ENCODE measurements at regions not wholly inside any gene's neighbourhood (a gene's known extent, or its start where the extent isn't known, plus 50 kb on each side); places are given as distances from the start of the nearest gene placed in this dataset.

DNA sequence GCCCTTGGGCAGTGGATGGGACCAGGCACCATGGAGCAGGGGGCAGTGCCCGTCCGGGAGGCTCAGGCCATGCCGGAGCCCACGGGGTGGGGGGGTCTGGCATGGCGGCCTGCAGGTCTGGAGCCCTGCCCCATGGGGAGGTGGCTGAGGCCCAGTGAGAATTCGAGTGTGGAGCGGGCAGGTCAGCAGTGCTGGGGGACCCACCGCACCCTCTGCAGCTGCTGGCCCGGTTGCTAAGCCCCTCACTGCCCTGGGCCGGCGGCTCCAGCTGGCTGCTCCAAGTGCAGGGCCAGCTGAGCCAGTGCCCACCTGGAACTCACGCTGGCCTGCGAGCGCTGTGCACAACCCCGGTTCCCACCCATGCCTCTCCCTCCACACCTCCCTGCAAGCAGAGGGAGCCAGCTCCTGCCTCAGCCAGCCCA lies 1157.9 kb upstream of the ADGRL3 start:
- no peak overlapping the region for H3K4me3 ChIP-seq (ENCODE audit: insufficient read depth, low read depth, low read length)
- DNase-seq, result no peak
- H3K36me3 ChIP-seq (replicated peaks; ENCODE audit: control insufficient read depth, insufficient read depth, low read length), result no peaks in the 10 kb centered on the region
- H3K27me3 ChIP-seq (ENCODE audit: control insufficient read depth, insufficient read depth, low read length), result no peaks in the 10 kb centered on the region

DNA sequence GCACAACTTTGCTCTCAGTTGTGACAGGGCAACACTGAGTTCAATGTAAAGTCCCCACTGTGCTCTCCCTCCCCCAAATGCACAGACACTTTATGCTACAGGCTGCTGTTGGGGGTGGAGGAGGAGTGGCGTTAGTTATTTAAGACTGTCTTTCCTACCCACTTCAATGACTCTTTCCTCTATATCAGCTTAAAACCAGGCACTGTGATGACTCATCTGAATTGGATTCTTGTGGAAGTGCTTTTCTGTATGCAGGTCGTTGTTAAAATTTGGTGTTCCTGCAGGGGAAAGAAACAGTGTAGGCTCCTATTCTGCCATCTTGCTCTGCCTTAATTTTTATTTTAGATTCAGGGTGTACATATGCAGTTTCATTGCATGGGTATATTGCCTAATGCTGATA lies 1157.2 kb upstream of the ADGRL3 start:
- Histone ChIP-seq H3K36me3 (replicated peaks; ENCODE audit: control insufficient read depth, insufficient read depth, low read length) (no peaks in the 10 kb centered on the region), H3K27me3 (ENCODE audit: control insufficient read depth, insufficient read depth, low read length) (no peaks in the 10 kb centered on the region), H3K4me3 (ENCODE audit: insufficient read depth, low read depth, low read length) (no peak overlapping the region)
- no peak for DNase-seq

DNA sequence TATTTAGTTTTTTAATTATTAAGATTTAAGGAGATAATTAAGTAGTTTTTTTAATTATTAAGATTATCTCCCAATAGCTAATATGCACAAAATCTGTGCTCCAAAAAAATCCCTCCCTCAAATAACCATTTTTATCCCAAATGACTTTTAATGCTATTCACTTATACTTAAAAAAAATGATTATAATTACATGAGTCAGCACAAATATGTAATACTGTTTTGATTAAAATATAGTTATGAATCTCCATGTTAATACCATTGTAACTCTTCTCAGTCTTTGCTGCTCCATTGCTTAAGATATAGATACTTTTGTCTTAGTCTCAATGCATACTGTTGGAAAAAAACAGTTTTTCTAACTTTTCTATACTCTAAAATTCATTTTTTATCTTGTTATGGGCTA lies 1121.1 kb upstream of the ADGRL3 start:
- no peaks in the 10 kb centered on the region for H3K27me3 ChIP-seq (ENCODE audit: control insufficient read depth, insufficient read depth, low read length)
- DNase-seq, result no peak
- H3K36me3 ChIP-seq (replicated peaks; ENCODE audit: control insufficient read depth, insufficient read depth, low read length), result no peaks in the 10 kb centered on the region
- H3K4me3 ChIP-seq (ENCODE audit: insufficient read depth, low read depth, low read length), result no peak overlapping the region

DNA sequence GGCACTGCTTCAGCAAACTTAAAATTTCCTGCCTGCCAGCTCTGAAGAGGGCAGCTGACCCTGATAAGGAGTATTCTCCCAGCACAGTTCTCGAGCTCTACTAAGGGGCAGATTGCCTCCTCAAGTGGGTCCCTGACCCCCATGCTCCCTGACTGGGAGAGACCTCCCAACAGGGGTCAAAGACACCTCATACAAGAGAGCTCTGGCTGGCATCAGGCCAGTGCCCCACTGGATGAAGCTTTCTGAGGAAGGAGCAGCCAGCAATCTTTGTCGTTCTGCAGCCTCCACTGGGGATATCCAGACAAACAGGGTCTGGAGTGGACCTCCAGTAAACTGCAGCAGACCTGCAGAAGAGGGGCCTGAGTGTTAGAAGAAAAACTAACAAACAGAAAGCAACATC lies 1118.3 kb upstream of the ADGRL3 start:
- no peak for DNase-seq
- Histone ChIP-seq H3K4me3 (ENCODE audit: insufficient read depth, low read depth, low read length) (no peak overlapping the region), H3K27me3 (ENCODE audit: control insufficient read depth, insufficient read depth, low read length) (no peaks in the 10 kb centered on the region), H3K36me3 (replicated peaks; ENCODE audit: control insufficient read depth, insufficient read depth, low read length) (no peaks in the 10 kb centered on the region)

DNA sequence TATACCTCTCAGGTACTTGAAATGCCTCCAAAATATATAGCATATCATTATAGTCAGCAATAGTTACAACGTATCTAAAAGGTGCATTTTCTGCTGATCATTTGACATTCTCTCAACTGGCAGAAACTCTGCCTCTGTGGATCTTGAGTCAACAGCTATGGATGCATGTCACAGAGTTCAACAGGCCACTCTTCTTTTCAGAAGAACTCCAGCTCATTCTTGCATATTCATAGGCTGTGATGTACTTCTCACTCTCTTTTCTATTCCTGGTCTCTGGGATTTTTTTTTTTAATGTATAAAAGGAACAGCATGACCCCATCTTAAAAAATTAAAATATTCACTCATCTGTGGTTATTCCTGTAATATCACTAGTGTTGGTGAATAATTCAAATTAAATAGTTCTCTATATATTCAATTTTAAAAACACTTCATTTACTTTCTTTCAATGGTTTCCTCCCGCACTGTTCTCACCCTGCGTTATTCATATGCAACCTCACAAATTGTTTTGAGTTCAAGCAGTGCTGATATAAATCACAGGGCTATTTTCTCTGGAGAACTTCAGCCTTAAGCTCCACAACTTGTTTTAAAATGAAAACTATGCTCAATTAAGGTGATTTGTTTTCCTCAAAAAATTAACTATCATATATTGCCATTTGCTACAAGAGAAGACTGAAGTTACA lies 1111.2 kb upstream of the ADGRL3 start:
- H3K27me3 ChIP-seq (ENCODE audit: control insufficient read depth, insufficient read depth, low read length), result no peaks in the 10 kb centered on the region
- no peaks in the 10 kb centered on the region for H3K36me3 ChIP-seq (replicated peaks; ENCODE audit: control insufficient read depth, insufficient read depth, low read length)
- no peak for DNase-seq
- H3K4me3 ChIP-seq (ENCODE audit: insufficient read depth, low read depth, low read length), result no peak overlapping the region

DNA sequence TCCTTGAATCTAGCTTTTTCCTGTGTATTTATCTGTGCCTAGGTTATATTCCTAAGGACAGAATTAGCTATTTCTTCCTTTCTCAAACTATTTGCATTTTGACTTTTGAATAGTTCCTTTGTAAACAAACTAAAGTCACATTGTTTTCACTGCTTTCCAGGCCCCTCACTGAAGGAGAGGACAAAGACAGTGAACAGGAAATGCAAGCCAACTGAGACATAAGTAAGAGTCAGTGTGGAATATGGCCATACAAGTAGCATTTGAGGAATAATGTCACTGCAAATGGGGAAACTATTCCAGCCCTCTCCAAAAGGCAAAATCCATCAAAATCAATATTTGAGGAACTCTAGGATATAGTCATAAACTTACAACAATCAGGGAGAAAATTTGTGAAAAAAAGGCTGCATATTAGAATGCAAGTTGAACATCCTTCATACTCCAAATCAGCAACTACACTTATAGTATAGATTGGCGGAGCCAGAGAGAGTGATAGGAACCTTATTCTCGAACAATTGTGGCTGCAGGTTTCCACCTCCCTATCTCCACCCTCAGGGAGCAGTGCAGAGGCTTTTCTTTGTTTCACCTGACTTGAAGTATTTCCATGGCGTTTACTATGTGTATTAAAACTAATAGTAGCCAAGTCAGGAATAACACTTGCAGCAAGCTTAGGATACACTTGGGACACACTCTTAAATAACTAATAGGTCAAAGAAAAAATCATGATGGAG lies 1110.4 kb upstream of the ADGRL3 start:
- H3K36me3 ChIP-seq (replicated peaks; ENCODE audit: control insufficient read depth, insufficient read depth, low read length), result no peaks in the 10 kb centered on the region
- DNase-seq, result peak; percentile 1
- no peaks in the 10 kb centered on the region for H3K27me3 ChIP-seq (ENCODE audit: control insufficient read depth, insufficient read depth, low read length)
- H3K4me3 ChIP-seq (ENCODE audit: insufficient read depth, low read depth, low read length), result no peak overlapping the region

DNA sequence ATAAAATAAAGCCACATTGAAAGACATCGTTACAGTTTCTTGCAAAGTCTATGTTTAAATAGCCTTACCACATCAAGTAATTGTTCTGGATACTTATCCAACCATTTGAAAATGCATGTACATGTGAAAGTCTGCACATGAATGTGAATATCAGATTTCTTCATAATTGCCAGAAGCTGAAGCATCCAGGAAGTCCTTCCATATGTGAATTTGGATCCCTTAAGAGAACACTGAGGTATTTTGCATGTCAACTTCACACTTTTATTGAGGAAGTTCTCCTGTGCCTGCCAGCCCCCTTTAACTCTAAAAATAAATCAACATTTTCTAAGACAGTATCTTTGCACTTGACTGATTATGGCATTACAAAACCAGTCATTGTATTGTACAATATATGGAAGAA lies 1103.5 kb upstream of the ADGRL3 start:
- Histone ChIP-seq H3K36me3 (replicated peaks; ENCODE audit: control insufficient read depth, insufficient read depth, low read length) (no peaks in the 10 kb centered on the region), H3K27me3 (ENCODE audit: control insufficient read depth, insufficient read depth, low read length) (no peaks in the 10 kb centered on the region), H3K4me3 (ENCODE audit: insufficient read depth, low read depth, low read length) (no peak overlapping the region)
- DNase-seq, result no peak

DNA sequence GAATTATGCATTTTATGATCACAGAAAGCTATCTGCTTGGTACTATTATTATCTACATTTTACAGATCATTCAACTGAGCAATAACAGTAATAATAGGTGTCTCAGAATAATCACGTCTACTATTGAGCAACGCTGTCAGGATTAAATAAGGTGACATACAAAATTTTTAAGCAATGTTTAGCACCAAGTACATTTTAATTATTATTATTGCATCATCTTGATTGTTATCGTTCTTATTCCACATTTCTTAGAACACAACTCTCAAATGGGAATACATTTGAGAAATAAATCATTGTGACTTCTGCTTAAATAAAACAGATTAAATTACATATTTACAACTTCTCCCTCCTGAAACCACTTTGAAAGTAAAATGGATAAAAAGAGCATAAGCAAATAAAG lies 1083.5 kb upstream of the ADGRL3 start:
- no peaks in the 10 kb centered on the region for H3K36me3 ChIP-seq (replicated peaks; ENCODE audit: control insufficient read depth, insufficient read depth, low read length)
- no peaks in the 10 kb centered on the region for H3K27me3 ChIP-seq (ENCODE audit: control insufficient read depth, insufficient read depth, low read length)
- DNase-seq, result no peak
- H3K4me3 ChIP-seq (ENCODE audit: insufficient read depth, low read depth, low read length), result no peak overlapping the region

DNA sequence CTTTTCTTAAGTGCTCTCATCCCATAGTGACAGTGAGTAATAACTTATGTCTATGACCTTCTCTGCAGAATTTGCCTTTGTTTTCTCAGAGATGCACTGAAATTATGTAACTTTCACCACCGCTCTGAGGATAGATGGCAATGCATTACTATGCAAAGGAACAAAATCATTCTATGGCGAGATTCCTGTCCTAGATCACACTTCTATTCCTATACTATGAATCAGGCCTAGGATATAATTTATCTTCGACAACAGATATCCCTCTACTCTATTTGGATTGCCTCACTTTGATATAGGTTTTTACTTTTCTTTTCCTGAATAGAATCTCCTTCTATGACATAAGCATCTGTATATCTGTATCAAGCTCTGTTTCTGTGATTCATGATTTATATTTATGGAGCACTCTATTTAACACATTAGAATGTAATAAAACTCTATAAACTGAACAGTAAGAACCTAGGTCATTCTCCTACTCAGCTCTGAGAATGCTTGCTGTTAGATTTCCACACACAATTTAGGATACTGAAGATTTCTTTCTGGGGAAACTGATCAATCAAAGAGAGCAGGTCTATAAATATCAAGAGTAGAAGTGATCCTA lies 1082.3 kb upstream of the ADGRL3 start:
- Histone ChIP-seq H3K4me3 (ENCODE audit: insufficient read depth, low read depth, low read length) (no peak overlapping the region), H3K36me3 (replicated peaks; ENCODE audit: control insufficient read depth, insufficient read depth, low read length) (no peaks in the 10 kb centered on the region), H3K27me3 (ENCODE audit: control insufficient read depth, insufficient read depth, low read length) (no peaks in the 10 kb centered on the region)
- no peak for DNase-seq

DNA sequence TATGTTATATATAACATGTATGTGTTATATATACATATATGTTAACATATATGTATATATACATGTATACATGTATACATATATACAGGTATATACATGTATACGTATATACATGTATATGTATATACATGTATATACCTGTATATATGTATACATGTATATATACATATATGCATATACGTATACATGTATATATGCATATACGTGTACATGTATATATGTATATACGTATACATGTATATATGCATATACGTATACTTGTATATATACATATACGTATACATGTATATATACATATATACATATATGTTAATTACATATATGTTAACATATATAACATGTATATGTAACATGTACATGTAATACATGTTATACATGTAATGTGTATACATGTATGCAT lies 1077.3 kb upstream of the ADGRL3 start:
- H3K4me3 ChIP-seq (ENCODE audit: insufficient read depth, low read depth, low read length), result no peak overlapping the region

DNA sequence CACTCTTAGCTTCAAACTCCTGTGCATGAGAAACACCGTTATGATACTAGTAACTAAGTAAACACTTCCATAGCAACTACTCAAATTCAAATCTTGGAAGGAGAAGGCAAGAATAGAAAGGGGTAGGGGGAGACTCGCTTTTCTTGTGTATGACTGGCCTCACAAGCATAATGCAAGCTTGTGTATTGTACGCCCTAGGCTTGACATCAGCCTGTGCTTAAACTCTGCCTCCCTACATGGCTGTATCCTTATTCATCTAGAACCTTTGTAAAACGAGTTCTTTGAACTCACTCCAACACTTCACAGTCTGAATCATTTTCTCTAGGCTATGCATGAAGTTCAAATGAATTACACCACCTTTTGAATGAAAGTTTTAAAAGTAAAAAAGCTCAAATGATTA lies 1071.2 kb upstream of the ADGRL3 start:
- Histone ChIP-seq H3K36me3 (replicated peaks; ENCODE audit: control insufficient read depth, insufficient read depth, low read length) (no peaks in the 10 kb centered on the region), H3K27me3 (ENCODE audit: control insufficient read depth, insufficient read depth, low read length) (no peaks in the 10 kb centered on the region), H3K4me3 (ENCODE audit: insufficient read depth, low read depth, low read length) (no peak overlapping the region)
- no peak for DNase-seq

More for the DNA sequence above, 1077.3 kb upstream of the ADGRL3 start:
- Histone ChIP-seq H3K36me3 (replicated peaks; ENCODE audit: control insufficient read depth, insufficient read depth, low read length) (no peaks in the 10 kb centered on the region), H3K27me3 (ENCODE audit: control insufficient read depth, insufficient read depth, low read length) (no peaks in the 10 kb centered on the region)
- no peak for DNase-seq

DNA sequence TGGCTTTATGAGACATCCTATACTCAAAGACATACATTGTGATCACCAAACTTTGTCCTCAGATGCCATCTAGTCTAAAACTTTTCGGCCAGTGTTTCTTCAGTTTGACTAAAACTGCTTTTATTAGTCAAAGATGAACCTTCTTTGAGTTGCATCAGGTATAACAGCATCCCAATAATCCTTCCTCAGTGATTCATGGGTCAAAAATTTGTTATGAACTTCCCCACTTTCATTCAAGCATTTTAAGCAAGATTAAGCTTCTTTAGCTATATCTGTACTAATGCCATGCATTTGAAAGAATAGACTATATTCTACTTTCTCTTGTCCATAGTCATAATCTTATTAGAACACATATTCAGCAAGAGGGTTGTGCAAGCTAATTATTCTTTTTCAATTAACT lies 1070.4 kb upstream of the ADGRL3 start:
- H3K27me3 ChIP-seq (ENCODE audit: control insufficient read depth, insufficient read depth, low read length), result no peaks in the 10 kb centered on the region
- DNase-seq, result no peak
- H3K4me3 ChIP-seq (ENCODE audit: insufficient read depth, low read depth, low read length), result no peak overlapping the region
- no peaks in the 10 kb centered on the region for H3K36me3 ChIP-seq (replicated peaks; ENCODE audit: control insufficient read depth, insufficient read depth, low read length)

DNA sequence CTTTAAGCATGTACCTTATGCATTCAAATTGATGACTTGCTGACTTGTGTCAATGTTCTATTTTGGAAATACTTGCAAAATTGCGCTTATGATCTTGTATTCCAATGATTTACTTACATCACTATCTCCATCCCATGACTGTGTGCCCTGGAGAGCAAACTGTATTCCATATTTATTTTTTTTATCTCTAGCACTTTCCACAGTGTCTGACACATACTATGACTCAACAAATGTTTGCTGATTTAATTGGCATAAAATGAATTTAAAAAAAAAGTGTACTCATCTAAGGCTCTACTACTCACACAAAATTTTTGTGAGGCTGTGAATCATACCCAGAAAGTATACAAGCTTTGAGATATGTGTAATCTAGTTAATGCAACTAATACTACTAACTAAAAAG lies 1066.8 kb upstream of the ADGRL3 start:
- Histone ChIP-seq H3K36me3 (replicated peaks; ENCODE audit: control insufficient read depth, insufficient read depth, low read length) (no peaks in the 10 kb centered on the region), H3K27me3 (ENCODE audit: control insufficient read depth, insufficient read depth, low read length) (no peaks in the 10 kb centered on the region), H3K4me3 (ENCODE audit: insufficient read depth, low read depth, low read length) (no peak overlapping the region)
- no peak for DNase-seq

DNA sequence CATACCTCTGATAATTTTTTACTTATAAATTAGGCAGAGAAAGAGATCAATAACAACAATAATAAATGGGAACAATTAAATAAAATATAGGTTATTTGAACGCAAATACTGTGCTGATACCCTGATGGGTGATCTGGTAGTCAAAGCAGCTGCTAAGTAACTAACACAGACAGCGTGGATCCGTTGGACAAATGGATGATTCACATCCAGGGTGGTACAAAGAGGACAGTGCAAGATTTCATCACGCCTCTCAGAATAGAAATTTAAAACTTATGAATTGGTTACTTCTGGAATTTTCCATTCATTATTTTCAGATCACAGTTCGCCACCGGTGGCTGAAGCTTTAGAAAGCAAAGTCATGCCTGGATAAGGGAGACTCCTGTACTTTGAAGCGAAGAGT lies 1066.0 kb upstream of the ADGRL3 start:
- DNase-seq, result no peak
- Histone ChIP-seq H3K4me3 (ENCODE audit: insufficient read depth, low read depth, low read length) (no peak overlapping the region), H3K36me3 (replicated peaks; ENCODE audit: control insufficient read depth, insufficient read depth, low read length) (no peaks in the 10 kb centered on the region), H3K27me3 (ENCODE audit: control insufficient read depth, insufficient read depth, low read length) (no peaks in the 10 kb centered on the region)

DNA sequence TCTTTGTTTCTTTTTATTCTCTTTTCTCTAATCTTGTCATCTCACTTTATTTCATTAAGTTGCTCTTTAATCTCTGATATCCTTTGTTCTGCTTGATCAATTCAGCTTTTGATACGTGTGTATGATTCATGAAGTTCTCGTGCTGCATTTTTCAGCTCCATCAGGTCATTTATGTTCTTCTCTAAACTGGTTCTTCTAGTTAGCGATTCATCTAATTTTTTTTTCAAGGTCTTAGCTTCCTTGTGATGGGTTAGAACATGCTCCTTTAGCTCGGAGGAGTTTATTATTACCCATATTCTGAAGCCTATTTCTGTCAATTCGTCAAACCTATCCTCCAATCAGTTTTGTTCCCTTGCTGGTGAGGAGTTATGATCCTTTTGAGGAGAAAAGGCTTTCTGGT lies 1045.0 kb upstream of the ADGRL3 start:
- no peaks in the 10 kb centered on the region for H3K36me3 ChIP-seq (replicated peaks; ENCODE audit: control insufficient read depth, insufficient read depth, low read length)
- H3K4me3 ChIP-seq (ENCODE audit: insufficient read depth, low read depth, low read length), result no peak overlapping the region
- no peaks in the 10 kb centered on the region for H3K27me3 ChIP-seq (ENCODE audit: control insufficient read depth, insufficient read depth, low read length)
- no peak for DNase-seq

Data from H7 (cell line).